Nephron (organoid): ENCODE measurements at regions not wholly inside any gene's neighbourhood (a gene's known extent, or its start where the extent isn't known, plus 50 kb on each side); places are given as distances from the start of the nearest gene placed in this dataset.

ENCODE experiments used
- H3K27ac Mint-ChIP-seq, 3 experiments: 2 replicates each; pipeline ENCODE4 v1.8.0; 2020; ENCODE audit warnings: mixed read lengths in 3 of 3, mild to moderate bottlenecking in 2 of 3, moderate library complexity in 1 of 3
- H3K27me3 Mint-ChIP-seq: 2 replicates; pipeline ENCODE4 v1.8.0; 2021; ENCODE audit warnings: low read depth, mild to moderate bottlenecking, moderate library complexity, mixed read lengths
- H3K36me3 Mint-ChIP-seq: 2 replicates; pipeline ENCODE4 v1.8.0; 2020; ENCODE audit warnings: low read depth, mixed read lengths
- H3K4me1 Mint-ChIP-seq: 2 replicates; pipeline ENCODE4 v1.8.0; 2020; ENCODE audit warnings: mixed read lengths
- H3K4me3 Mint-ChIP-seq, 3 experiments: 2 replicates each; pipeline ENCODE4 v1.8.0; 2020; ENCODE audit warnings: mild to moderate bottlenecking in 3 of 3, mixed read lengths in 3 of 3, moderate library complexity in 2 of 3
- H3K9me3 Mint-ChIP-seq: 2 replicates; pipeline ENCODE4 v1.8.0; 2020; ENCODE audit warnings: mixed read lengths
- TF ChIP-seq, protein P1 (sequence below), 3 experiments: fragments of 200-600 bp; sonication (generic); IDR thresholded peaks; one replicate each; pipeline ENCODE4 v1.5.0; 2021; ENCODE audit warnings: antibody characterized with exemption in 3 of 3; ENCODE audit not compliant: unreplicated experiment in 3 of 3

DNA sequence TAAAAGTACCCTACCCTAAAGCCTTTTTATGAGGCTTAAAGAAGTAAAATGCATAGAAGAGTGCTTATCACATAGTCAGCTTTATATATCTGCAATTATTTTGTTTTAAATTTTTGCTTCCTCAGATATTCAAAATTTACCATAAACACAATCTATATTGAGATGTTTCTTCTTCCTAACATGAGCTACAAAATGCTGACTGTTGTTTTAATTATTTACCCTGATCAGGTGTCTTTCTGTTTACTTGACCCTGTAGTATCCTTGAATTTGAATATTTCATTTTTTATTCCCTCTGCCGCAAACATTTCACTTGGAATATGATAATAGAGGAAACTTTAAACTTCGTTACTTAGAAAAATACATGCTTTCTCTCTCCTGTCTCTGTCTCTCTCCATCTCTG lies 147.9 kb downstream of the TMX3 start:
- no peak overlapping the region for H3K4me3 Mint-ChIP-seq
- peaks cover 5% of the 10 kb centered on the region for H3K4me1 Mint-ChIP-seq
- no peaks in the 10 kb centered on the region for H3K36me3 Mint-ChIP-seq
- TF ChIP-seq, protein P1, sequence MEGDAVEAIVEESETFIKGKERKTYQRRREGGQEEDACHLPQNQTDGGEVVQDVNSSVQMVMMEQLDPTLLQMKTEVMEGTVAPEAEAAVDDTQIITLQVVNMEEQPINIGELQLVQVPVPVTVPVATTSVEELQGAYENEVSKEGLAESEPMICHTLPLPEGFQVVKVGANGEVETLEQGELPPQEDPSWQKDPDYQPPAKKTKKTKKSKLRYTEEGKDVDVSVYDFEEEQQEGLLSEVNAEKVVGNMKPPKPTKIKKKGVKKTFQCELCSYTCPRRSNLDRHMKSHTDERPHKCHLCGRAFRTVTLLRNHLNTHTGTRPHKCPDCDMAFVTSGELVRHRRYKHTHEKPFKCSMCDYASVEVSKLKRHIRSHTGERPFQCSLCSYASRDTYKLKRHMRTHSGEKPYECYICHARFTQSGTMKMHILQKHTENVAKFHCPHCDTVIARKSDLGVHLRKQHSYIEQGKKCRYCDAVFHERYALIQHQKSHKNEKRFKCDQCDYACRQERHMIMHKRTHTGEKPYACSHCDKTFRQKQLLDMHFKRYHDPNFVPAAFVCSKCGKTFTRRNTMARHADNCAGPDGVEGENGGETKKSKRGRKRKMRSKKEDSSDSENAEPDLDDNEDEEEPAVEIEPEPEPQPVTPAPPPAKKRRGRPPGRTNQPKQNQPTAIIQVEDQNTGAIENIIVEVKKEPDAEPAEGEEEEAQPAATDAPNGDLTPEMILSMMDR (IDR thresholded peaks at IDR 0.05; ENCODE audit: unreplicated experiment in 3 of 3), result no peak
- H3K27me3 Mint-ChIP-seq, result no peaks in the 10 kb centered on the region
- H3K27ac Mint-ChIP-seq, result no peak overlapping the region
- H3K9me3 Mint-ChIP-seq, result peaks cover 9% of the 10 kb centered on the region

DNA sequence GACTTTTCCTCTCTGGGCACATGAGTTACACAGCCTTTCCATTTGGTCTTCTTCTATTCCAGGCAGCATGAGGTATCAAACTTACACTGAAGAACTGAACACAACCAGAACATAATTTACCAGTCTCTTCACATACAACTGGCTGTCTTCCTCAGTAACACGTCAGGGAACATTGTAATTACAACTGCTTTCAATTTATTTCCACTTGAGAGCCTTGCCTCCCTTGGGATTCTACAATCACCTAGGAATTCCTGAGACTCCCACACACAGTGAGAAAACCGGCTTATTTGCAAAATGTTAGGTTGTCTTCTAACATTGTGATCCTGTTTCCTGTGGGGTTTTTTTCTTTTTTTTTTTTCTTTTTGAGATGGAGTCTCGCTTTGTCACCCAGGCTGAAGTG lies 149.9 kb downstream of the TMX3 start:
- TF ChIP-seq, protein P1 (IDR thresholded peaks at IDR 0.05; ENCODE audit: unreplicated experiment in 3 of 3), result no peak
- no peaks in the 10 kb centered on the region for H3K27me3 Mint-ChIP-seq
- H3K27ac Mint-ChIP-seq, result peak overlapping the region; percentile 8 to 83 (median 13)
- H3K9me3 Mint-ChIP-seq, result no peaks in the 10 kb centered on the region
- peaks cover 5% of the 10 kb centered on the region for H3K4me1 Mint-ChIP-seq
- H3K36me3 Mint-ChIP-seq, result no peaks in the 10 kb centered on the region
- no peak overlapping the region for H3K4me3 Mint-ChIP-seq

DNA sequence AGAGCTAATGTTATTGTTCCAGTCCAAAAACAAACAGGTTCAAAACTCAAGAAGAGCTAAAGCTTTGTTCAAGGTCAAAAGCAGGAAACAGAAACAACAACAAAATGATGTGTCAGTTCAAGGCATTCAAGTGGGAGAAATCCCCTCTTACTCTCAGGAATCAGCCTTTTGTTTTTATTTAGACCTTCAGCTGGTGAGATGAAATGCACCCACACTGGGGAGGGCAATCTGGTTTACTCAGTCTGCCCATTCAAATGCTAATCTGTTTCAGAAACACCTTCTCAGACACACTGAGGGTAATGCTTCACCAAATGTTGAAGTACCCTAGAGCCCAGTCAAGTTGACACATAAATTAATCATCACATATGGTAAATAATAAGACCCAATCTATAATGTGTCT lies 150.6 kb downstream of the TMX3 start:
- Mint-ChIP-seq H3K9me3 (no peaks in the 10 kb centered on the region), H3K27ac (no peak overlapping the region), H3K36me3 (no peaks in the 10 kb centered on the region), H3K4me3 (no peak overlapping the region), H3K4me1 (peaks cover 5% of the 10 kb centered on the region), H3K27me3 (no peaks in the 10 kb centered on the region)
- TF ChIP-seq, protein P1 (IDR thresholded peaks at IDR 0.05; ENCODE audit: unreplicated experiment in 3 of 3), result no peak

DNA sequence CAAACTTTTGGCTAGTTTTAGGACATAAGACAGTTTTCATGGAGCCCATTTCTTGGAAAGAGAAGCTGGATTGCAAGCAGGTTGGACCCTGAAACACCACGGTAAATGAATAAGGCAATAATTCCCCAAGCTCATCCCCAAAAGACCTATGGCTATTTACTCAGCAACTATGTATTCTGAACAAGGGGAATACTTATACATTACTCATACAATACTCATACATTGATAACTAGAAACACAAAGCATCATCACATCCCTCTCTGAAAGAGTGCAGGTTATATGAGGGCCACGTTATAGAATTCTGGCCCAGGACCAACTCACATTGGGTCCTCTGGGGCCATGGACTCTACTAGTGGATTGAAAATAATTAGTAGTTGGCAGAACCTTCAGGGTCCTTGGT lies 154.8 kb downstream of the TMX3 start:
- H3K4me1 Mint-ChIP-seq, result peaks cover 5% of the 10 kb centered on the region
- H3K9me3 Mint-ChIP-seq, result peaks cover 3% of the 10 kb centered on the region
- H3K27me3 Mint-ChIP-seq, result no peaks in the 10 kb centered on the region
- TF ChIP-seq, protein P1 (IDR thresholded peaks at IDR 0.05; ENCODE audit: unreplicated experiment in 3 of 3), result no peak
- H3K4me3 Mint-ChIP-seq, result no peak overlapping the region
- H3K36me3 Mint-ChIP-seq, result no peaks in the 10 kb centered on the region
- no peak overlapping the region for H3K27ac Mint-ChIP-seq

DNA sequence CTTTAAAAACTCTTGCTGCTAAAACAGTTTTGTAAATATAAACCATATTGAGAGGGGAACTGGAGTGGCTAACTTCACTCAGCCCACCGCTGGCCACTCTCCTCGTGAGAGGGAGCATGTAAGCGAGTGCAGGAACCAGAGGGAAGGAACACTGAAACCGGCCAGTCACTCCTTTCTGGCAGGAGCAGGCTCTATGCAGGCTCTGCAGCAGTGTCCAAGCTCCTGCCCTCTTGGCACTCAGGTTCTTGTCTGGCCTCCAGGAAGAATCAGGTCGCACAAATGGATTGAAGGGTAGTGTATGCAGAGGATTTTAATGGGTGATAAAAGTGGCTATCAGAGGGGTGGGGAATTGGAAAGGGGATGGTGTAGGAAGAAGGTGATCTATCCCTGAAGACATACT lies 157.7 kb downstream of the TMX3 start:
- no peak overlapping the region for H3K27ac Mint-ChIP-seq
- TF ChIP-seq, protein P1 (IDR thresholded peaks at IDR 0.05; ENCODE audit: unreplicated experiment in 3 of 3), result no peak
- peaks cover 3% of the 10 kb centered on the region for H3K9me3 Mint-ChIP-seq
- no peaks in the 10 kb centered on the region for H3K4me1 Mint-ChIP-seq
- H3K36me3 Mint-ChIP-seq, result no peaks in the 10 kb centered on the region
- no peak overlapping the region for H3K4me3 Mint-ChIP-seq
- H3K27me3 Mint-ChIP-seq, result no peaks in the 10 kb centered on the region

DNA sequence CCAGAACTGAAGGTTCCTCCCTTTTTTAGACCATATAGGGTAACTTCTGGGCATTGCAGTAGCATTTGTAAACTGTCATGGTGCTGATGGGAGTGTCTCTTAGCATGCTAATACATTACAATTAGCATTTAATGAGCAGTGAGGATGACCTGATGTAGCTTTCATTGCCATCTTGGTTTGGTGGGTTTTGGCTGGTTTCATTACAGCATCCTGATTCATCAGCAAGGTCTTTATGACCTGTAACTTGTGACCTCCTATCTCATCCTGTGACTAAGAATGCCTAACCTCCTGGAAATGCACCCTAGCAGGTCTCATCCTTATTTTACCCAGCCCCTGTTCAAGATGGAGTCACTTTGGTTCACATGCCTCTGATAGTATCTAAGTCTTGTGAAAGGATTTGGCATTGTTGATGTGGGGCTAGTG lies 159.0 kb downstream of the TMX3 start:
- Mint-ChIP-seq H3K27me3 (peaks cover 3% of the 10 kb centered on the region), H3K4me1 (no peaks in the 10 kb centered on the region), H3K9me3 (peaks cover 3% of the 10 kb centered on the region), H3K27ac (no peak overlapping the region), H3K4me3 (no peak overlapping the region), H3K36me3 (no peaks in the 10 kb centered on the region)
- TF ChIP-seq, protein P1 (IDR thresholded peaks at IDR 0.05; ENCODE audit: unreplicated experiment in 3 of 3), result no peak
